BE2C (cell line): ENCODE measurements at regions not wholly inside any gene's neighbourhood (a gene's known extent, or its start where the extent isn't known, plus 50 kb on each side); places are given as distances from the start of the nearest gene placed in this dataset.

ENCODE experiments used
- DNase-seq: peaks from one replicate; pipeline ENCODE4 v3.0.0-alpha.2; 2020
- H3K27me3 ChIP-seq: fragments of 250-450 bp; sonication (Bioruptor Pico); 2 replicates; pipeline ENCODE4 v1.5.1; 2020; ENCODE audit warnings: mild to moderate bottlenecking
- H3K36me3 ChIP-seq: fragments of 250-450 bp; sonication (Bioruptor Pico); 2 replicates; pipeline ENCODE4 v1.5.1; 2020; ENCODE audit warnings: mild to moderate bottlenecking
- H3K4me1 ChIP-seq: fragments of 250-450 bp; sonication (Bioruptor Pico); 2 replicates; pipeline ENCODE4 v1.5.1; 2020
- H3K4me3 ChIP-seq: 2 replicates; pipeline ENCODE4 v1.5.1; 2011; ENCODE audit warnings: low read depth, low read length
- H3K9me3 ChIP-seq: fragments of 250-450 bp; sonication (Bioruptor Pico); 2 replicates; pipeline ENCODE4 v1.5.1; 2020
- CTCF ChIP-seq: IDR thresholded peaks from 2 replicates; pipeline ENCODE4 v1.5.1; 2012; ENCODE audit warnings: mild to moderate bottlenecking, low read depth, low read length

- Histone ChIP-seq H3K9me3 (no peaks in the 10 kb centered on the region), H3K4me3 (no peak overlapping the region), H3K27me3 (no peaks in the 10 kb centered on the region), H3K36me3 (no peaks in the 10 kb centered on the region), H3K4me1 (no peaks in the 10 kb centered on the region)
- no peak for DNase-seq
- no peak for TF ChIP-seq CTCF
These were observed 71.1 kb upstream of the SOX5 start for GRCh38 chr12:24020397-24021163.

GRCh38 chr12:24015833-24016160 lies 66.3 kb upstream of the SOX5 start:
- Histone ChIP-seq H3K27me3 (no peaks in the 10 kb centered on the region; the same call in 1 of the 2 replicates), H3K4me1 (no peaks in the 10 kb centered on the region), H3K9me3 (no peaks in the 10 kb centered on the region), H3K36me3 (no peaks in the 10 kb centered on the region), H3K4me3 (no peak overlapping the region)
- no peak for DNase-seq
- TF ChIP-seq CTCF: no peak

- H3K36me3 ChIP-seq: no peaks in the 10 kb centered on the region
- H3K4me1 ChIP-seq: no peaks in the 10 kb centered on the region
- H3K27me3 ChIP-seq: no peaks in the 10 kb centered on the region; the same call in 1 of the 2 replicates
- DNase-seq: no peak
- TF ChIP-seq CTCF: no peak
- H3K9me3 ChIP-seq: no peaks in the 10 kb centered on the region
- no peak overlapping the region for H3K4me3 ChIP-seq
These were observed 65.7 kb upstream of the SOX5 start for GRCh38 chr12:24014915-24015832.

- Histone ChIP-seq H3K4me3 (no peak overlapping the region), H3K4me1 (no peaks in the 10 kb centered on the region), H3K9me3 (no peaks in the 10 kb centered on the region), H3K27me3 (no peaks in the 10 kb centered on the region; the same call in 1 of the 2 replicates), H3K36me3 (no peaks in the 10 kb centered on the region)
- no peak for TF ChIP-seq CTCF
- no peak for DNase-seq
These were observed 64.8 kb upstream of the SOX5 start for GRCh38 chr12:24014240-24014639.

GRCh38 chr12:24012528-24012927 lies 63.1 kb upstream of the SOX5 start:
- no peak for DNase-seq
- no peaks in the 10 kb centered on the region for H3K36me3 ChIP-seq
- TF ChIP-seq CTCF: peak; percentile 35
- H3K4me1 ChIP-seq: no peaks in the 10 kb centered on the region
- H3K4me3 ChIP-seq: no peak overlapping the region
- H3K9me3 ChIP-seq: no peaks in the 10 kb centered on the region
- H3K27me3 ChIP-seq: no peaks in the 10 kb centered on the region; the same call in 1 of the 2 replicates

- DNase-seq: no peak
- H3K9me3 ChIP-seq: no peaks in the 10 kb centered on the region
- no peaks in the 10 kb centered on the region; the same call in 1 of the 2 replicates for H3K27me3 ChIP-seq
- H3K4me3 ChIP-seq: no peak overlapping the region
- no peak for TF ChIP-seq CTCF
- H3K36me3 ChIP-seq: no peaks in the 10 kb centered on the region
- no peaks in the 10 kb centered on the region for H3K4me1 ChIP-seq
These were observed 62.5 kb upstream of the SOX5 start for GRCh38 chr12:24011927-24012507.
